CD4-positive, alpha-beta T cell (primary cell): ENCODE measurements at regions not wholly inside any gene's neighbourhood (a gene's known extent, or its start where the extent isn't known, plus 50 kb on each side); places are given as distances from the start of the nearest gene placed in this dataset.

Experiments
- ATAC-seq: fragments of 200-7000 bp; cut with Tn5 transposase; one replicate; pipeline ENCODE4 v1.10.0; 2022; ENCODE audit warnings: mild to moderate bottlenecking; ENCODE audit not compliant: poor library complexity
- CTCF ChIA-PET: fragments of 350-600 bp; sonication (Branson Sonifier 250); formaldehyde crosslinking; loops from one replicate; lab custom pipeline; 2021; ENCODE audit warnings: antibody characterized with exemption, inconsistent platforms; lab: Charles Lee
- POLR2A ChIA-PET: fragments of 350-600 bp; sonication (Branson Sonifier 250); formaldehyde crosslinking; loops from one replicate; lab custom pipeline; 2021; ENCODE audit warnings: antibody characterized with exemption, inconsistent platforms; lab: Charles Lee
- DNase-seq, 14 experiments: peaks; one replicate each; pipeline ENCODE4 v3.0.0-alpha.2; 2013 to 2020; ENCODE audit warnings: mixed read lengths in 2 of 14
- H3K27ac ChIP-seq, 2 donors: one replicate each; pipeline versions ENCODE4 v1.5.1 to v1.7.0; 2013; ENCODE audit warnings: low read length in 2 of 2, low read depth in 1 of 2, mild to moderate bottlenecking in 1 of 2
- H3K27me3 ChIP-seq, 2 experiments: 1 replicate in 1 of 2; 2 replicates in 1 of 2; pipeline versions ENCODE4 v1.6.1 to v1.7.0; 2013; ENCODE audit warnings: low read length in 2 of 2, control low read depth in 1 of 2, mild to moderate bottlenecking in 1 of 2, moderate library complexity in 1 of 2; ENCODE audit not compliant: insufficient read depth in 2 of 2, control insufficient read depth in 1 of 2
- H3K36me3 ChIP-seq: one replicate; pipeline ENCODE4 v1.6.1; 2013; ENCODE audit warnings: low read length, control low read depth; ENCODE audit not compliant: insufficient read depth
- H3K4me1 ChIP-seq: one replicate; pipeline ENCODE4 v1.6.1; 2013; ENCODE audit warnings: low read length, control low read depth; ENCODE audit not compliant: insufficient read depth
- H3K4me3 ChIP-seq: one replicate; pipeline ENCODE4 v1.5.1; 2013; ENCODE audit warnings: mild to moderate bottlenecking, low read length, moderate library complexity
- H3K9me3 ChIP-seq, 2 experiments: 1 replicate in 1 of 2; 2 replicates in 1 of 2; pipeline versions ENCODE4 v1.6.1 to v1.7.0; 2013; ENCODE audit warnings: low read length in 2 of 2, mild to moderate bottlenecking in 2 of 2, control low read depth in 1 of 2, moderate library complexity in 1 of 2; ENCODE audit not compliant: control insufficient read depth in 1 of 2, insufficient read depth in 1 of 2
- H3K27ac Mint-ChIP-seq: one replicate; pipeline ENCODE4 v1.8.0; 2020; ENCODE audit warnings: mixed read lengths
- H3K27me3 Mint-ChIP-seq: one replicate; pipeline ENCODE4 v1.8.0; 2021; ENCODE audit warnings: mixed read lengths
- H3K36me3 Mint-ChIP-seq: one replicate; pipeline ENCODE4 v1.8.0; 2021; ENCODE audit warnings: low read depth, mixed read lengths
- H3K4me1 Mint-ChIP-seq: one replicate; pipeline ENCODE4 v1.8.0; 2021; ENCODE audit warnings: low read depth, mixed read lengths
- H3K4me3 Mint-ChIP-seq: one replicate; pipeline ENCODE4 v1.8.0; 2020; ENCODE audit warnings: mild to moderate bottlenecking, mixed read lengths
- H3K9me3 Mint-ChIP-seq: one replicate; pipeline ENCODE4 v1.8.0; 2020; ENCODE audit warnings: mixed read lengths
- intact Hi-C, 2 experiments: fragments of 100-400 bp; cut with DNase I in 1 of 2; cut with micrococcal nuclease in 1 of 2; formaldehyde crosslinking; loops; one replicate each; pipeline versions ENCODE4 v1.15.1 to v1.9.0; 2023 to 2025; cut with DNase I, micrococcal nuclease
- TF ChIP-seq, protein P1 (sequence below): fragments of 200-600 bp; IDR thresholded peaks from one replicate; pipeline ENCODE4 v1.8.0; 2022; ENCODE audit warnings: antibody characterized with exemption, mild to moderate bottlenecking

DNA sequence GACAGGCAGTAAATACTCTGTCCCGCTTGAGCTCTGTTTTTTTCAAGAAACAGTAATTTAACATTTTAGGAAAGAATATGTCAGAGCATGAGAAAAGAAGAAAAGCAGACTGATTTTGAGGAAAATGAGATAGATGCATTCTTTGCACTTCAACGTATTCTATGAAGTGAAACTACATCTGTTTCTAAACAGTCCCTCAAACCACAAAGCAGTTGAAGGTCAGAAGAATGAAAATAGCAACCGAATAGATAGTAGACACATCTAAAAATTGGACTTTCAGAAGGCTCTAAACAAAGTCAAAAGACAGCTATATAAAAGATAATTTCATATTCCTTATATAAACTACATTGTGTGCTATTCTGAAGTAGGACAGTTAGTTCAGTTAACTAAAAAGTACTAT lies 172.6 kb upstream of the LRRC3B start:
- no peak overlapping the region for H3K27ac ChIP-seq
- DNase-seq, result no peak
- intact Hi-C loops, result no loop called here
- no peak for ATAC-seq
- H3K4me3 Mint-ChIP-seq, result no peak overlapping the region
- no peaks in the 10 kb centered on the region for H3K4me1 Mint-ChIP-seq
- peaks cover 2% of the 10 kb centered on the region for H3K9me3 Mint-ChIP-seq
- H3K27me3 Mint-ChIP-seq, result no peaks in the 10 kb centered on the region
- H3K4me1 ChIP-seq, result no peaks in the 10 kb centered on the region
- no peaks in the 10 kb centered on the region for H3K36me3 Mint-ChIP-seq
- no peaks in the 10 kb centered on the region for H3K27me3 ChIP-seq
- ChIA-PET POLR2A (no interaction called here), CTCF (no interaction called here)
- no peaks in the 10 kb centered on the region for H3K36me3 ChIP-seq
- H3K9me3 ChIP-seq, result no peaks in the 10 kb centered on the region
- no peak overlapping the region for H3K27ac Mint-ChIP-seq
- TF ChIP-seq, protein P1, sequence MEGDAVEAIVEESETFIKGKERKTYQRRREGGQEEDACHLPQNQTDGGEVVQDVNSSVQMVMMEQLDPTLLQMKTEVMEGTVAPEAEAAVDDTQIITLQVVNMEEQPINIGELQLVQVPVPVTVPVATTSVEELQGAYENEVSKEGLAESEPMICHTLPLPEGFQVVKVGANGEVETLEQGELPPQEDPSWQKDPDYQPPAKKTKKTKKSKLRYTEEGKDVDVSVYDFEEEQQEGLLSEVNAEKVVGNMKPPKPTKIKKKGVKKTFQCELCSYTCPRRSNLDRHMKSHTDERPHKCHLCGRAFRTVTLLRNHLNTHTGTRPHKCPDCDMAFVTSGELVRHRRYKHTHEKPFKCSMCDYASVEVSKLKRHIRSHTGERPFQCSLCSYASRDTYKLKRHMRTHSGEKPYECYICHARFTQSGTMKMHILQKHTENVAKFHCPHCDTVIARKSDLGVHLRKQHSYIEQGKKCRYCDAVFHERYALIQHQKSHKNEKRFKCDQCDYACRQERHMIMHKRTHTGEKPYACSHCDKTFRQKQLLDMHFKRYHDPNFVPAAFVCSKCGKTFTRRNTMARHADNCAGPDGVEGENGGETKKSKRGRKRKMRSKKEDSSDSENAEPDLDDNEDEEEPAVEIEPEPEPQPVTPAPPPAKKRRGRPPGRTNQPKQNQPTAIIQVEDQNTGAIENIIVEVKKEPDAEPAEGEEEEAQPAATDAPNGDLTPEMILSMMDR, result no peak
- H3K4me3 ChIP-seq, result no peak overlapping the region

DNA sequence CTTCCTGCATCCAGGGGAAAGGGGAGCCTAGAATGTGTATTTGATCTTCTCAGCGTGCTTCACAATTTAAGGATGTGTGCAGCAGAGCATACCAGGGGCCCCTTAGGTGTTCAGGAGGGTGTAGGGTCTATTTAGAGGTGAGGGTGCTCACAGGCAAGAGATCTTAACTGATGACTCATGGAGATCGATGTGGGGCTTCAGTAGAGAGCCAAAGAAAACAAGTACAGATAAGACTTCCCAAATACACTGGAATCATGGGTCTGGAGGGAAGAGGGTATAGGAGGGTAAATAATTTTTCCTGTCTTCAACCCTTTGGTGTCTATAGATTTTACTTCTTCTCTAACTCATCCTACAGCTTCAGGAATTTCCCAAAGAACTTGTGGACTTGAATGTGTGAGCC lies 170.2 kb upstream of the LRRC3B start:
- ChIA-PET POLR2A (no interaction called here), CTCF (no interaction called here)
- Mint-ChIP-seq H3K4me3 (no peak overlapping the region), H3K9me3 (peaks cover 2% of the 10 kb centered on the region), H3K27me3 (no peaks in the 10 kb centered on the region), H3K27ac (no peak overlapping the region), H3K4me1 (no peaks in the 10 kb centered on the region), H3K36me3 (no peaks in the 10 kb centered on the region)
- intact Hi-C loops, result no loop called here
- H3K4me1 ChIP-seq, result no peaks in the 10 kb centered on the region
- no peaks in the 10 kb centered on the region for H3K27me3 ChIP-seq
- H3K36me3 ChIP-seq, result no peaks in the 10 kb centered on the region
- no peak overlapping the region for H3K4me3 ChIP-seq
- no peaks in the 10 kb centered on the region for H3K9me3 ChIP-seq
- ATAC-seq, result no peak
- H3K27ac ChIP-seq, result no peak overlapping the region
- TF ChIP-seq, protein P1, result no peak
- DNase-seq, result no peak

DNA sequence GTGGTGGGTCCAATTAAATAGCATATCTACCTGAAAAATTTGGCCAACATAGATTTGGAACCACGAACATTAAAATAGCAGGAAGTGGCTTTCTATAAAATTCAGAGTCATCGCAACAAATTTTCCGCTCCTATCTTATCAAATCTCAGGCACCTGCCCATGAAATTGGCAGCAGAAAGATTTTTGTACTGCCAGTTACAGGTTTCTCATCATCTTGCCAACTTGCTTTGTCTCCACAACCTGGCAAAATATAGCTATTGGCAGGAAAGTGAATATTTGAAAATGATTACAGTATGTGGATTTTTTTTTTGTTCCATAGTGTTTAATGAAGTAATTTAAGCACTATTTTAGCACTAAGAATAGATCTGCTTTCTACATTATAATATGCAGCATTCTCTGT lies 161.6 kb upstream of the LRRC3B start:
- ChIA-PET POLR2A (no interaction called here), CTCF (no interaction called here)
- Mint-ChIP-seq H3K9me3 (peaks cover 3% of the 10 kb centered on the region), H3K4me1 (no peaks in the 10 kb centered on the region), H3K27ac (no peak overlapping the region), H3K4me3 (no peak overlapping the region), H3K27me3 (no peaks in the 10 kb centered on the region), H3K36me3 (no peaks in the 10 kb centered on the region)
- ATAC-seq (no peak), DNase-seq (no peak)
- no peaks in the 10 kb centered on the region for H3K27me3 ChIP-seq
- H3K9me3 ChIP-seq, result no peaks in the 10 kb centered on the region
- TF ChIP-seq, protein P1, result no peak
- H3K4me1 ChIP-seq, result no peaks in the 10 kb centered on the region
- H3K36me3 ChIP-seq, result no peaks in the 10 kb centered on the region
- no peak overlapping the region for H3K27ac ChIP-seq
- H3K4me3 ChIP-seq, result no peak overlapping the region
- intact Hi-C loops, result no loop called here
